HG02571 (cell line): ENCODE measurements at regions not wholly inside any gene's neighbourhood (a gene's known extent, or its start where the extent isn't known, plus 50 kb on each side); places are given as distances from the start of the nearest gene placed in this dataset.
A peak's percentile ranks its signal among the peaks of the same experiment; 100 is the strongest.

Source experiments
- ATAC-seq: cut with Tn5 transposase; IDR thresholded peaks from one replicate; pipeline ENCODE4 v1.9.1; 2021; ENCODE audit warnings: mild to moderate bottlenecking, moderate library complexity; ENCODE audit not compliant: unreplicated experiment

DNA sequence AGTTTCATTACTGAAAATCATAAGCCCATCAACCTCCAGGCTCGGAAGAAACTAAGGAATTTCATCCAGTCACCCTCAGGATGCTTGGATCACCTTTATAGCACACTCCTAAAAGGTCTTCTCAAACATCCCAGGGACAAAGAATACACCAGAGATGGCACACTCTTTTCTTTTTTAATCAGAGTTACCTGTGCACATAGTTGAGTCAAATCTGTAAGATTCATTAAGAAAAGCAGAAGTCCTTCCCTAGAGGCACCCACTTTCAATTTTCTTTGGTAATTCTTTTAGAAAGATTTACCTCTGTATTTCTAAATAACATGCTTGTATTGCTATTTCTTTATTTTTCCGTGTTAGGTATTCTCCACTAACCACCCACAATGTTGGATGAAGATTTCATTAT lies 50.6 kb upstream of the IL6 start:
- ATAC-seq, result no peak

DNA sequence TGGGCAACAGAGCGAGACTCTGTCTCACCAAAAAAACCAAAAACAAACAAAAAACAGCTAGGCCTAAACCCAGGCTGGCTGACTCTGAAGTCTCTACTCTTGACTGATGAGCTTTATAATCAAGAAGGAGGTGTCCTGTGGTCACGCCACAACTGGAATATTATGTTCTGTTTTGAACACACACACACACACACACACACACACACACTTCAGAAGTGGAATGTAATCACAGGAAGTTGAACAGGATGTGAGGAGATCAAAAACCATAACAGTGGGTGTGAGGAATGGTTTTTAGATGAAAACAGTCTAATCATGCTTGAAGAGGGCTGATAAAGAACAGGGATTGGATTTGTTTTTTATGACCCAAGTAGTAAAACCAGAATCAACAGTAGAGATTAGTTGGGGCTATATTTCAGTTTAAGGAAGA lies 51.1 kb upstream of the IL6 start:
- no peak for ATAC-seq

DNA sequence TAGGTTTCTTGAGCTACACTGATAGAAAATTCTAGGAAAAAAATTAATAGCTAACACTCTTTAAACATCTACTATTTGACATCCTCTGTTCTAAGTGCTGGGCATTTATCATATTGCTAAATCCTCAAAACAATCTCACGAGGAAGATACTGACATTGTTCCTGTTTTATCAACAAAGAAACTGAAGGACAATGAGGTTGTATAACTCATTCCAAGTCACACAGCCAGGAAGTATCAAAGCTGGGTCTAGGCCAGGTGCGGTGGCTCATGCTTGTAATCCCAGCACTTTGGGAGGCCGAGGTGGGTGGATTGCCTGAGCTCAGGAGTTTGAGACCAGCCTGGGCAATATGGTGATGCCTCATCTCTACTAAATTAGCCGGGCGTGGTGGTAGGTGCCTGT lies 51.6 kb upstream of the IL6 start:
- ATAC-seq, result no peak

DNA sequence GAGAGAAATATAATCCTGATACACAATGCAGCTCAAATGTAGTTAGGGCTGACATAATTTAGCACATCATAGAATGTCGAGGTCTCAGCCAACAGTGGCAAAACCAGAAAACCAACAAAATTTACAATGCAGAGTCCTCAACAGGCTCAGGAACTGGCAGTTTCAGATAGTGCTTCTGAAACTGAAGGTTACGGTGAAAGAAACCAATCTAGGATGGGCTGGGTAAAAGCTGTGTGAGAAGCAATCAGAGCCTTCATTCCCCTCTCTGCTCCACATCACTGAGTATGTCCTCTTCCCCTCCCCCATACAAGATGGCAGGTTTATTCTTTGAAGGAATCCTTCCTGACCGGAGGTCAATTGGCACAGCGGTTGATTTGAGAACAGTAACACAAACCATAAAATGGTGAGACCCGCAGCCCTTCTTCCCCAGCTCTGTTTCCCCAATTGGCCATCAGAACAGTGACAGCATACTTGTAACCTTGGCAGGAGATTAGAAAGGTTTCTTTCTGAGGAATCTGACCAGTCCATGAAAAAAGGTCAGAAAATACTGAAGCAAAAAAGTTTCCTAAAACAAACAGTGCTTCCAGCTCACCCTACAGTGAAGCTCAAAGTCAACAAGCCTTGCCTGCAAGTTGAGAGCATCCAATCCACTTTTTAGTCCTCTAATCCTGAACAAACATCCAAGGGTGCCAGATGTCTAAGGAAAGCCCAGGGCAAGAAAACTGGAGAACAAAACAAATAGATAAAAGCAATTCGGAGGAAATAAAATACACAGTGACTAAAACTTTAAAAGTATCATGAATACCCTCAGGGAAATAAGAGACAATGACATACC lies 53.9 kb upstream of the IL6 start:
- peak; percentile 68 for ATAC-seq

DNA sequence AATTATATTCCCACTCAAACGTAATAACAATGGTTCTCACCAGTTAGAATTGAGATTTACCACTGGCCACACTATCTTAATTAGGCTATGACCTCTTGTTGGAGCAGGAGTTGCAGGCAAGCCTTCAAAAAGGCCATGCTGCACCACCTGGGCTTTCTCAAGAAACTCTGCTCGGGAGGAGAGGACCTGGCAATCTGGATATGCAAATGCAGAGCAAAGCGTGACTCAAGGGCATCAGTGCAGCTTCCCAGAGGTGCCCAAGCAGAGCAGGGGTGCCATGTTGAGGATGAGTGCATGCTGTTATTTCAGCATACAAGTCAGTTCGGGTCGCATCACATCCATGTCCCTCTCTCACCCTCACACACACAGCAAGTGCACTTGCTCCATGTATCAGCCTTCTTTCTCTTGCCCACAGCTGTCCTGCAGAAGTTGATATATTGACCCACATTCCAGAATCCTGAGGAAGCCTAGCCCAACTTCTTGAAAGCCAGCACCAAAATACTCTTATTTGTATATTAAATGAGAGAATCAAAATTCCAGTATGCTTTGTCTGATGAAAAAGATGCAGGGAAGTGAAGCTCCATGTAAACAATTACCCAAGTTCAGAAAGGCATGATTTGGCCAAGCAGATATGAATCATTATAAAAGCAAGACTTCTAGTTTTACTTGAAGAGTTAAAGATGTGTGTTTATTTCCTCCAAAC lies 55.7 kb upstream of the IL6 start:
- ATAC-seq, result no peak

DNA sequence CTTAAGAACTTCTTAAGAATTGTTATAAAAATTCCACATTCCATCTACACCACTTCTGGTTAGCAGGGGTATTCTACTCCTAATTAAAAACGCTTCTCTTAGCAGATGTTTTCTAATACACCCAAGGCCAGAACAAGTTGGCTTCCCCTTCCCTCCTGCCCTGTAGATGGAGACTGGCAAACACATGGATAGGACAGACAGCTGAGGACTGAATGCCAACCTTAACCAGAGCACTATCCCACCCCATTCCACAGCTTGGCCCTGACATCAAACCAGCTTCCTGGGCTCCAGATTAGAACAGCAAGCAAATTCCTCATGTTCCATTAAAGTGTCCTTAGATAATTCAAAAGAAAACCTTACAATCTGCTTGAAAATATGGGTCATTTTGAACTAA lies 56.6 kb upstream of the IL6 start:
- ATAC-seq, result no peak

DNA sequence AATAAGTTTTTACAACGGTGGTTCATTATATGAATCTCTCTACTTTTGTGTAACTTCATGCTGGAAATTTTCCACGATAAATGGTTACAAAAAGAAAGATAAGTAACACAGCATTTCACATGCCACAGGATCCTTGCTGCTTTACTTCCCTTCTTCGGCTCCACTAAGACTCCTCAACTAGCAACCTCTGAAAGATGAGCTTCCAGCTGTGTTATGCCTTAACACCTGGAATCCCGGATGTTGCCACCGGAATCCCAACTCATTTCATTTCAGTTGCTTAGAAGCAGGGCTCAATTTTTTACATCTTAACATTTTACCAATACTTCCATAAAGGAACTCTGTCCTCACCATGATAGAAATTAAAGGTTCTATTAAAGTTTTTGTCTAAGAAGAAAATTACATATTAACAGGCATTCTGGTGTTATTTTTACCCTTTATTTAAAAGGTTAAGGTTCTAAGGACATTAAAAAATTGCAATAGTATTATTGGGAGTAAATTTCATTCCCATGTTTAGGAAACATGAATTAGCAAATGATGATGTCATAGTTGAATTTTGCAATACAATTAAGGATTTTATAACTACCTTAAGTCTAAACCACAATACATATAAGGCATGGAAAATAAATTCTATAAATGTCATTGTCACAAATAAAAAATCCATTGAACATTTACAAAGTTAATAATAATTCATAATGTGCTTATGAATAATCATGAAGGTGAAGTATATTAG lies 57.1 kb upstream of the IL6 start:
- ATAC-seq, result no peak

DNA sequence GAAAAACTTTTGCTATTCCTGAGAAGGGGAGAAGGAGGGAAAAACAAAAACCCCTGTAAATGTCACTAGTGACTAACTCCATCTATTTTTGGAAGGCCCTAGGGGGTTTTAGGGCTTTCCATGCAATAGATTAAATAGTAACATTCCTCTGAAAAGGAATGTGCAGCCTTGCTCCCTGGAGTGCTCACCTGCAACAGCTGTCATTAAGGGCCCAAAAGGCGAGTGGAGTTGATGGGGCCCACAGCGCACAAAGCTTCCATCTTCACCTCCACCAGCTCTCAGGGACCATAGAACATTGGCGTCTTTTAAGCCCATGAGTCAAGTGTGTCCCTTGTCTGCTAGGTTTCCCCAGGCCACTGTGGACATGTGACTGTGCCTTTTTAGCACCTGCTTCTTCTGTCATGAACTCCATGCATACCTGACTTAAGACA lies 58.0 kb upstream of the IL6 start:
- ATAC-seq, result no peak

DNA sequence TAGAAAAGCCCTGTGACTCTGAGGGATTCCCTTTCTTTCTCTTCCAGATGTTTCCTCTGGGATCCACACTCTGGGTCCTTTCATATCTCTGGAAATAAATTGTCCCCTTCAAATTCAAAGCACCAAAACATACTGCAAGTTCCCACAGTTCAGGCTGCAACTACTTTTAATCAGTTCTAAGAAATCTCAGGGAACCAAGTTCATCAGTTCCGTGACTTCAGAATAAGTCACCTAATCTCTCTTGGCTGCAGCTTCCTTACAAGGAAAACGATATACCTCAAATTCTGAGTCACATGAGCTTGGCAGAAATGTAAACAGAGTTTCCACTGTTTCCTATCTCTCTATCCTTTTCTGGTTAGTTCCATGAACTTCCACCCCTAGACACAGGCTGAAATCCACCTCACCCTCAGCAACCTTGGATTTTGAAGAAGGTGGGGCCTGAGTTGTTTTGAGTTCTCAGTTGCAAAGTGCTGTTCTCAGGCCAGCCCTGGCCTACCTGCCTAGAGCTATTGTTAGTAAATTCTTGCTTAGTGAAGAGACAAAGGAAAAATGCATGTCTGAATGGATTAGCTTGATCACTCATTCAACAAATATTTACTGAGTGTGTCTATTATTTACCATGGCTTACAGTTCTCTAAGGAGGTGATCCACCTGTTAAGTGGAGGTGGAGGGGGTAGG lies 59.3 kb upstream of the IL6 start:
- ATAC-seq, result no peak

DNA sequence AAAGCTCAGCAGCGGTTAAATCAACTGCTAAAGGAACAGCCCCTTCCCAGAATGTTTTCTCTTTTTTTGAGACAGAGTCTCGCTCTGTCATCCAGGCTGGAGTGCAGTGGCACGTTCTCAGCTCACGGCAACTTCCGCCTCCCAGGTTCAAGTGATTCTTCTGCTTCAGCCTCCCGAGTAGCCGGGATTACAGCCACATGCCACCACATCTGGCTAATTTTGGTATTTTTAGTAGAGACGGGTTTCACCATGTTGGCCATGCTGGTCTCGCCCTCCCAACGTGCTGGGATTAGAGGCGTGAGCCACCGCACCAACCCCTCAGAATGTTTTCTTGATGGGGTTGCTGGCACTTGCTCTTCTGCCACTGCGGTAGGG lies 59.8 kb upstream of the IL6 start:
- ATAC-seq, result no peak

DNA sequence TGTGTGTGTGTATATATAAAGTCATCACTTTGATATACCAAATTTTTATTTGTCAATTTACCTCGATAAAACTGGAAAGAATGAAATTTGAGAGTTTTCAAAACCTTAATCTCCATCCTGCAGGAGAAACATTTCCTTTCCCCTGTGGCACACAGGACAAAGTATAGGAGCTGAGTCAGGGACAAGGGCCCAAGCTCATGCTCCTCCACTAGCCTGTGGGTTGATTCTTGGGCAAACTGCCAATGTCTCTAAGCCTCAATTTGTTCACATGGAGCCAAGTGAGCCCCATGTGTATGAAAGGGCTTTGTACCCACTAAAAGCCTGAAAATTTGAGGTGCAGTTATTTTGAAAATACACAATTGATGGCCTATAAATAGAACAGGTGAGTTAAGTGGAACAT lies 60.3 kb upstream of the IL6 start:
- ATAC-seq, result no peak

DNA sequence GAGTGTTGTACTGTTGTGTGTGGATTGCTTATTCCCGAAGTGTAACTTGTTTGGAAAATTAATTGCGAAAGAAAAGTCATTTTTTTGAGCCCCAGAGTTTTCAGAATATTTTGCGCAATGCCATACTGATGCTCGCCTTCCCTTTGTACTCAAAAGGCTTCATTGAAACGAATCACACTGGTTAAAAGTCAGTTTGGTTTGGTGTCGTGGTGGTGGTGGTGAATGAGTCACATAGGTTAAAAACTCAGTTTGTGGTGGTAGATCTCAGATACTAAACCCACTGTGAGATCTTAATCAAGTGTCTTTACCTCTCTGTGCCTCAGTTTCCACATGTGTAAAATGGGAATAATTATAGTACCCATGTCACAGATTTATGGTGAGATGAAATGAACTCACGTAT lies 61.1 kb upstream of the IL6 start:
- no peak for ATAC-seq

DNA sequence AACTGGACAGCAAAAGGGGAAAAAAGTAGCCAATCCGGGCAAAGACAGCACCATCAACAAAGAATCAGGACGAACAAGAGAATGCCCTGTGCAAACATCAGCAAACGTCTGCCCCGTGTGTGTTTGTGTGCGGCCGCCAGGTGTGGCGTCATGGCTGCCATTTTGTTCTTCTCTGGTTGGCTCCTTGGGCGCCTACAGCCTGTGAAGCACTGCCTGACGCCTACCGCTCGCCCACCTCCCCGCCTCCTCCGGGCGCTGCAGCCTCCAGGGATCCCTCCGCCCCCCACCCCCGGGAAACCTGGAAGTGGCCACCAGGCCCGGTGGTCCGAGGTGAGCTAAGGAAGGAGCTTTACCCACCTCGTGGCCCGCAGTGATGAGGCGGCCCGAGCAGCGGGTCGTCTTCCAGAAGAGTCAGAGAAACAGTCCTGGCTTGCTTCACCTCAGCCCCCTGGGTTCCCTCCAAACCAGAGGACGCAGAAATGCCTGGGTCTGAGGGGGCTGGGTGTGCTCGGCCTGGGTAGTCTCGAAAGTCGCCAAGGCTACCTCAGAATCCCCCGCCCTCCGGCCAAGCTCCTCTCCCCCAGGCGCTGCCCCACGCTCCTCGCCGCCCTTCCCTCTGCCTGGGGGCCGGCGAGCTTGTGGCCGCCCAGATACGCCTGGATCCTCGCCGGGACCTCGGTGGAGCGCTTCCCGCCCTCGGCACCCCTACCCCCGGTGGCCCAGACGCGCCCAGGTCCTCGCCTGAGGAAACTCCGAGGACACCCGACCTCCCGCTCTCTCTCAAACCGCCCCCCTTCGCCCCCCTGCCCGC lies 61.8 kb upstream of the IL6 start:
- no peak for ATAC-seq

DNA sequence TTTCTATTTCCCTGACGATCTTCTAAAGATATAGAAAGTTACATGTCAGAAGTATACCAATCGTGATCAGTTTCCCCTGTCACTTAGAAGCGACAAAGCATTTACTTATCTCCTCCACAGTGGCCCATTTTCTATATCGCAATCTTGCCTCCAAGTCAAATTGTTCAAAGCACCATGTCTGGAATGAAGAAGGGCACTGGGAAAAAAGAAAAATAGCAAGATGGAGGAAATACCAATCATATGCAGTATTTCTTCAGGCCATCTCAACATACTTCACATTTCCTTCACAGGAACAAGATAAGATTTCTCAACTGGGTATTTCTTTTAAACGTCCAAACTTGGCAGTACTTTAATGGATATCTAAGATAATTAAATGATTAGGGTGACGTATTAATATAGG lies 63.3 kb upstream of the IL6 start:
- no peak for ATAC-seq

DNA sequence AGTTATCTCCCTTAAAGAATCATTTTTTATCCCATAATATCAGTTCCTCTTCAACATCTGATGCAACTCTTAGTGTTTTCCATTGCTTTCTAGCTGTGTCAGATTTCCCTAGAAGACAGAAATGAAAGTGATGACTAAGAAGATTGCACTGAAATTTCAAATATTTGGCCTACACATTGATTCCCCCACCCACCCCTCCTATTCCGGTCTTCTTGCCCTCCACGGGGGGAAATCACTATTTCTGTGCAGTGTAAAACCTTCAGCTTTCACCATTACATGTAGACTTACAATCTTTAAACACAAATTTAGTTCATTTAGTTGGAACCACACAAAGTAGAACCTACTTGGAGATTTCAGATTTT lies 63.7 kb upstream of the IL6 start:
- ATAC-seq, result no peak

DNA sequence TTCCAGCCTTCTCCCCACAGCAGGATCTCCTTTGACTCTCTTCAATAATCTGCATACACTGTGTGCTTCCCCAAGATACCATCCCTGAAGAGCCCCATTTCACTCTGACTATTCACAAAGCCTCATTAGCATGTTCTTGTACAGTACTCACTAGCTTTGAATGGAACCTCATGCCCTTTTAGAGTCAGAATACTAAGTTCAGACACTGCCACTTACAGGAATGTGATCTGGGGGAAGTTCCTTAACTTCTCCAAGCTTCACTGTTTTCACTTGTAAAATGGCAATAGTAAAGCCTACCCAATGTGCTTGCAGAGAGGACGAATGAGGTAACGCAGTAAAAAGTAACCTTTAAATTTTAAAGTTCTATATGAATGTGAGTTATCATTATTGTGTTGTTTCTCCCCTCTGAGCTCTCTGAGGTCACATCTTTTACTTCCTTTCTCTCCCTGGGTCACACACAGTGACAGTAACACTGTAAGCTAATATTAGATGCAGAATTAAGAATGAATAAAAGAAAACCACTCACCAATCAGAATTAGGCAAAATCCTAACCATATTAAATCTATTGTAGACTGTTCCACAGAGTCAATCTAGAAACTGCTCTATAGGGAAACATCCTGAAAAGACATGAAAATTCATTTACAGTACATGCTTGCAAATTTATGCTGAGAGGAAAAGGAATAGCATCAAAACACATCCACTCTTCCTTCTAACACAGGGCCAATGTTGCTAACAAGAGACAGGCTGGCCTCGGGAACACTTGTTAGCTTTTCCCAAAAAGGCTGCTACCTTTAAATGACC lies 64.2 kb upstream of the IL6 start:
- ATAC-seq, result peak; percentile 58

DNA sequence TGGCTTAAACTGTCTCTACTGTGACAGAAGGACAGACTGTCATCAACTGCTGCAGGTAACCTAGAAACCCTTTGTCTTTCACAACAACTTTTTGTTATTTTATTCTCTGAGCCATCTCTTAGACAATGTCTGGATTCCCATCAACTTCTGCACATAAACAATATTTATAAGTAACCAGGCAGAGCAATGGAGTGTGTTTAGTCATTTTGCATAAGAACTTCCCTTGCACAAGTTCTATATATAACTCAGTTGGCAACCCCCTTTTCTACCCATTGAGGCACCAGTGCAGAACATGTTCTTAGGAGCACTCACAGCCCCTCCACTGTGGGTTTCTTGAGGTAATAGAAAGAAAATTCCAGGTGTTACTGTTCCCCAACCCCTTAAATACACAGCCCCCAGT lies 65.0 kb upstream of the IL6 start:
- ATAC-seq, result peak; percentile 44

DNA sequence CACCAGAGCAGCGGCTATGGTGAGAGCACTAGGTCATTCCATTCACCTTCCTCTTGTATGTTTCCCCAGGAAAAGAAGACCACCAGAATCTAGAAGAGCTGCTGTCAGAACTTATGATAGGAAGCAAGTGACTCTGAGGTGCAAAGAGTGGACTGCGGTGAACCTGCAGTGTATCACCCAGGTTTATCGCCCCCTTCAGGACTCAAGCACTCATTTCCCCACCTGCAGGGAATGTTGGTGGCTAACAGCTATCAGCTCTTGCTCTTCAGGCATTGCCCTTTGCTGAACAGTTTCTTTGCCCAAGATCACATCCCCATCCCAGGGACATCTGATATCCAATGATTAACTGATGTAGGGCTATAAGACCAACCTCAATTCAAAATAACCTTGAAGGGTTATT lies 66.3 kb upstream of the IL6 start:
- ATAC-seq, result no peak

DNA sequence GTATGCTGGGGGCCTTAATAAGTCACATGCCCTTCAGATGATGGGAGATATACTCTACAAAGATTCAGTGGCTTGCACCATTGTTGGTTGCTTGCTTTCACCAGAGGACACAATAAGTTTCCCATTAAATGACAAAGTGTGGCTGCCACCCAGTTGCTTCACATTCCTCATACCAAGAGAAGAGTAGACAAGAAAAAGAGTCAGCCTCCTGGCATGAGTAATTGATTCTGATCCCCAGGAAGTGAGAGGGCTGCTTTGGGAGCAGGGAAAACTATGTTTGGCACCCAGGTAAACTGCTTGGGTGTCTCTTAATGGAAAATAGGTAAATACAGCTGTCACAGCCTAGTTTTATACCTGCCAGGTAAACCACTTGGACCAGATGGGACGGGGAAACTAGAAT lies 66.7 kb upstream of the IL6 start:
- ATAC-seq, result no peak

DNA sequence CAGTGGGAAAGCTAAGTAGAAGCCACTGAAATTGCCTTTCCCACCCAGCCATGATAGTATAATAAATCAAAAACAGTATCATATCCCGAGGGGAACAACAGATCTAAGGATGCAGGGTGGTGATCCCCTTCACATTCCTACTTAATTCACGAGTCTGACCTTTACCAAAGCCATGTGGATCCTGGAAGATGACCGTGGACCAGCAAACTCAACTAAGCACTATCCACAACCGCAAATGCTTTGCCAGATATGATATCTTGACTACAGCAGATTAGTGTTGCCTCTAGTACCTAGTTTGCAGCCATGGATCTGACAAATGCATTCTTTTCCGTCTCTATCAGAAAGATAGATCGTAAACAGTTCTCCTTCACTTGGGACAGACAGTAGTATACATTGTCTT lies 67.3 kb upstream of the IL6 start:
- ATAC-seq, result no peak
